Femur (tissue), 1 donor: ENCODE measurements at regions not wholly inside any gene's neighbourhood (a gene's known extent, or its start where the extent isn't known, plus 50 kb on each side); places are given as distances from the start of the nearest gene placed in this dataset.
A peak's percentile ranks its signal among the peaks of the same experiment; 100 is the strongest.
"Not testable (repeated sequence)": the region's sequence is repeated elsewhere in the genome, so short reads cannot be mapped to it uniquely, and the experiment has no call there.

Experiments used
- DNase-seq: peaks from one replicate; pipeline ENCODE4 v3.0.0-alpha.2; 2017

DNA sequence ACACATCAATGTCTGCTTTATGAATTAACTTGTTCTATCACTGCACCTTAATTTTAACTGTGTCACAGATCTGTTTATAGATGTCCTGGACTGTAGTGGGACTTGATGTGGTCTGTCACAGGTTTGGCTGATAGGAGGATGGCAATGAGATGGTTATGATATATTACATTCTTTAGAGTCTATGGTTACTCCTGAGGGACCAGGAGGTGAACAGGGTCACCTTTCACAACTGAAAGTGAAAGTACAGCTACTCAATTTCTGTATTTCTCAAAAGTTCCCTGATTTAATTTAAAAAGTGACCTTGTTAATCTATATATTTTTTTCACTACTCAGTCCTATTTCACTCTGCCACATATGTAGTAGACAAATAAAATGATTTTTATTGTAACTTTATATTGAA lies 1284.1 kb upstream of the GYPC start:
- DNase-seq: no peak

DNA sequence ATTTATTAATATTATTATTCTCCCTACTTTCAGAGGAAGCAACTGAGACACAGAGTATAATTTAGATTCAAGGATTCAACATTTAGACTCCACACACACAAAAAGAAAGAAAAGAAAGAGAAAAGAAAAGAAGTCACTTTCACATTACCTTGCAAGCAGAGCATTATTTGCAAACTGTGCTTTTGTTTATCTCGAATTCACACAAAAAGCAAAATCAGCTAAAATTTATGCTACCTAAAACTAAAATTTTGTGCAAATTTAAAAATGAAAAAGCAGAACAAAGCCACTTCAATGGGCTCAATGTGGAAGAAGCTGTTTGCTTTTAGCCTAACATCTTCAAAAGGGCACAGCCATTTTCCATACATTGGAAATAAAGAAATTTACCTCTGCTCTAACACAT lies 1282.7 kb upstream of the GYPC start:
- DNase-seq: no peak

DNA sequence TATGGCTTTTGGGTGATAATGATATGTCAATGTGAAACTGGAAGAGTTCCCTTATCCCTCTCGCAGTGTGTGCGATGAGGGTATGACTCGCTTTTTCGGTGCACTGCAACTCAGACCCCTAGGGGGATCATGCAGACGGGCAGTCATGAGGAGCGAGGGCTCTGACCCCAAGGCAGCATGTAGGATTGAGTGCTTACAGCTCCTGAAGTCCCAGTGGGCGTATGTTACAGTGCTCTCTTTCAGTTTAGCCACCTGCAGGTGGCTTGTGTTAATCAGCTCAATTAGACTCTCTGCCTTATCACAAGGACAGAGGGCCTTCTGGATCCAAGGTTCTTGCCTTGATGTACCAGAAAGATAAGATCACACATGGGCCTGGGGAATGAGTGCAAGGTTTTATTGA lies 1269.9 kb upstream of the GYPC start:
- DNase-seq: no peak

DNA sequence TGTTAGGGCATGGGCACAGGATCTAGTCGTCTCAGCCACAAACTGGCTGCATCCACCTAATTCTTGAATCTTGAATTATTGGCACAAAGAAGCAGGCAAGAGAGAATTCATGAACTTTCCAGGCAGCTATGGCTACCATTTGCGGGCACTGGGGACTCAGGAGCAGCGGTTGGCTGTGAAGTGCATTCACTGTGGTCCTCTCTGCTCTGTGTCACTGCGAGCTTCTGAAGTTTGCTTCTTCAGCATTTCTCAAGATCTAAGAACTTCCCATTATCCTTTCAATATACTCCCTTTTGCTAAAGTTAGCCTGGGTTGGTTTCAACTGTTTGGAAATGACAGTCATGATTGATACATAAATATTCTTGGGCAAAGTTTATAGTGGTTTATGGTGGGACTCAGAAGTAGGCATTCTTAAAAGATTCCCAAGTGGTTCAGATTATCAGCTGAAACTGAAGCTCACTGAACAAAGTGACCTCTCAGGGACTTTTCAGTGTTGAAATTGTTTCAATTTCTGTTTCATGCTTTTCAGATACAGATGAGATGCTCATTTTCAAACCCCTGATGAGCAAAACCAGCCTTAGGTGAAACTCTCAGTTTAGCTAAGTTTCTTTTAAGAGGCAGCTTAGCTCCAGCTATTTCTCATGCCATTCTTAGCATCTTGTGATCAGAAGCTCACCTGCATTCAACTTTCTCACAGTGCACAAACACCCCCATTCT lies 1258.3 kb upstream of the GYPC start:
- no peak for DNase-seq

DNA sequence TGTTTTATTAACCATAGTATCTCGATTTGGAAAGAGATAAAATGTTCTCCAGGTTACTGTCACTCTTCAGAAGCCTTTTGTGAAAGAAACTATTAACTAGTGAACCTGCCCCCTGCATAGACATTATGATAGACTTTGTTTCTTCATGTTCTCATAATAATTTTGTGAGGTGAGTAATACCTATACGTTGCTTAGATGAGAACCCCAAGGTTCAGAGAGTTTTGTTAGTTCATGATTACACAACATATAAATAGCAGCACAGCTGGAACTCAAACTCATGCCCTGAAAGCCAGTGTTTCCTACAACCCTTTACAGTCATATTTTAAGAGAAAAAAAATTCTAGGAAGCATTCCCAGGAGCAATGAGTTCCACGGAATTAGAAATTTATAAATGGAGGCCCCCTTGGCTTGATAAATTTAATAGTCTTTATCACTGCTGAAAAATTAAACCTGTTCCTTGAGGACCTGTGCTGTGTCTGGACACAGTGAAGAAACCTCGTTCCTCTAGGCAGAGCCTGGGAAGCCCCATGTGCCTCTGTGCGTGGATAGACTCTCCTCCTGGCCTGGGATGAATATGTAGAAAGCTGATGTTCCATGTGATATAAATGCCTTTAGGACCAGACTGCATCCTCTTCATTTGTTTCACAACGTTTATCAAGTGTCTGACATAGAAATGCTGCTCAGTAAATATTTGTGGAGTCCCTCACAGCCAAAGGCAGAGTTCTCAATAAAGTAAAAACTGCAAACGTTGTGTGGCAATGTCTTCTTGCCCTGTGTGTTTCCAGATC lies 1257.0 kb upstream of the GYPC start:
- no peak for DNase-seq

DNA sequence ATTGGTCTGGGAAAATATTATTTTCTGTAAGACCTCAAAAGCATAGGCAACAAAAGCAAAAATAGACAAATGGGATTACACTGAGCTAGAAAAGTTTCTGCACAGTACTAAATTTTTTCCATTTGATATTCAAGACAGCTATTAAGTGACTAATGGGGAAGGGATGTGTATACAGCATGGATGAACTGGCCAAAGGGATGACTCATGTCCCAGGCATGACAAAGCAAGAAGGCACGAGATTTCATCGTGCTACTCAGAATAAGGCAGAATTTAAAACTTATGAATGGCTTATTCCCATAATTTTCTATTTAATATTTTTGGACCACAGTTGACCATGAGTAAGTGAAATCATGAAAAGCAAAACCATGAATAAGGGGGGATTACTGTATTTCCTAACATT lies 1250.1 kb upstream of the GYPC start:
- DNase-seq: peak; percentile 17

DNA sequence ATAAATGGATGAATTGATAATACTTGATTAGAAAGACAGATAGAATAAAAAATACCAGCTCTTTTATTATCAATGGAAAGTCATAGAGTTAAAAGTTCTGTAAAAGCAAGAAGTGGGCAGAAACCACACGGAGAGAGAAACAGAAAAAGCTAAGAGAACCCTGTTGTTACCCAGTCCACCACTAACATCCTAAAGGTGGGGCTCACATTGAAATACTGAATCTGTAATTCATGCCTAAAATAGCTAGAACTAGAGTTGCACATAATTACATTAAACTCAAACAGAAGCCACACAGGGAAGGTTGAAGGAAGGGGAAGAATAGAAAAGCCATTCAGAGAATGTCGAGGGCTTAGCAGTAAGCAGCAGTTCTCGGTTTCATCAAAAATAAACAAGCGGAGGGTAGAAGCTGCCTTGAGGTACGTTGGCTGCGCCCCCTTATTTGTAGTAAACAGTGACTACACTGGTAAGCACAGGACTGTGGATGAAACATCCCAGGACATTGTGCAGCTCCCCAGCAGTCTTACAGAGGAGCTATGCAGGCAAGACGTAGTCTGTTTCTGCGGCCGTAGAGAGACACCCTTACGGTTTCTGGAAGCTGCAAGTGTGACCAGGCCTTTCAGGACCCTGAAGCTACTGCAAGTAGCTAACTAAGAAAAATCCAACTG lies 1247.0 kb upstream of the GYPC start:
- DNase-seq: no peak

DNA sequence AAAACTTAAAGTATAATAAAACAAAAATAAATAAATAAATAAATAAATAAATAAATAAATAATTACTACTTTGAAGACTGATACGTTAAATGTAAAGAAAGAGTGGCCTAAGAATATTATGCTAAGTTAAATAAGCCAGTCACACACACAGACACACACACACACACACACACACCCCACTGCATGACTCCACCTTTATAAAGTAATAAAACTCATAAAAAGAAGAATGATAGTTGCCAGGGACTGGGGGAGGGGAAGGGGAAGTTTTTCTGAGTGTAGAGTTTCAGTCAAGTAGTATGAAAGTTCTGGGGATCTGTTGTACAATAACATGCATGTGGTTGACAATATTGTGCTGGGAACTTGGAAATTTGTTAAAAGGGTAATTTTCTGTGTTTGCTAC lies 1237.5 kb upstream of the GYPC start:
- no peak for DNase-seq

DNA sequence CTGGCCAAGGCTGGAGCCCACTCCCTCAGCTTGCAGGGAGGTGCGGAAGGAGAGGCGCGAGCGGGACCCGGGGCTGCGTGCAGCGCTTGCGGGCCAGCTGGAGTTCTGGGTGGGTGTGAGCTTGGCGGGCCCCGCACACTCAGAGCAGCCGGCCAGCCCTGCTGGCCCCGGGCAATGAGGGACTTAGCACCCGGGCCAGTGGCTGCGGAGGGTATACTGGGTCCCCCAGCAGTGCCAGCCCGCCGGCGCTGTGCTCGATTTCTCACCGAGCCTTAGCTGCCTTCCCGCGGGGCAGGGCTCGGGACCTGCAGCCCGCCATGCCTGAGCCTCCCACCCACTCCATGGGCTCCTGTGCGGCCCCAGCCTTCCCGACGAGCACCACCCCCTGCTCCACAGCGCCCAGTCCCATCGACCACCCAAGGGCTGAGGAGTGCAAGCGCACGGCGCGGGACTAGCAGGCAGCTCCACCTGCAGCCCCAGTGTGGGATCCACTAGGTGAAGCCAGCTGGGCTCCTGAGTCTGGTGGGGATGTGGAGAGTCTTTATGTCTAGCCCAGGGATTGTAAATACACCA lies 1233.7 kb upstream of the GYPC start:
- DNase-seq: not testable (repeated sequence)

DNA sequence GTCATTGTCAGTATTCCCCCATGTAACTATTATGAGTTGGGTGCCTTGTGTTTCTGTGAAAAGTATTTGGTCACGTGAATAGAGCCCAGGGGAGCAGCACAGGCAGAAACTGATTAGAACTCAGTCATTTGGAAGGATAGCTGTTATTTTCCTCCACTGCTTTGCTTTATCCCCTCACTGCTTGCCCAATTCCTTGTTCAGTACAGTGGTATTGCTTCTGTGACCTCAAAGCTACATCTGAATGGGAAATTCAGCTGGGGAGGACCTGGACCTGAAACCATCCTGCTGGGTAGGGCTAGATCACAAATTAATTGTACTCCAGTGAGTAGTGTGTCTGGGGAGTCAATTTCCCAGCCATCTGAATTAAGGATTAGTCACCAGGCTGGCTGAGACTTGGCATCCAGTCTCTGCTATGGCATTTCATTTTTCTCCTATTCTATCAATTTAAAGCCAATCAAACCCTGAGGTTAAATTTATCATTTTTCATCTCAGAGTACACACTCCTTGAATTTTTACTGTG lies 1231.6 kb upstream of the GYPC start:
- no peak for DNase-seq

DNA sequence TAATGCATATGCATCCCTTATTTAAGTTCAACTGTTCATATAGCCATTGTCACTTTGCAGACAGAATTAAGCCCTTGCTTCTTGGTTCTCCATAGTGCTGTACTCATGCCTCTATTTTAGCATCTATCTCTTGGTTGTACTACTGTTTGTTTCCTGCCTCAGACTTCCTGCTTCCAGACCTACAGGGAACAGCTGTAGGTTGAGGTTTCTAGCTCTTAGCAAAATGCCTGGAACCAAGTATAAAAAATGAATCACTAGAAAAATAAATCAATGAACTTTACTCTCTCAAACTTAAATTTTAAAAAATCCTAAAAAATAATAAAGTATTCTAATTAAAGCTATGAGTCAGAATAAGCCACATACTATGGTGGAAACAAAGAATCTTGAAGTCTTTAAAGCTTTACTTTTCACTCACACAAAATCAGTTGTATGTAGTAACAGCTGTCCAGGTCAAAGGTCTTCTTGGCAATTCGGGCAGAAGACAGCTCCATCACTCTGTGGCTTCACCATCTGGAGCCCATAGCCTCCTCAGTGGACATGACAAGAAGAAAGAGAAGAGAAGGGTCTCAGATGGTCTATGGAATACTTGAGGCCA lies 1228.1 kb upstream of the GYPC start:
- no peak for DNase-seq

DNA sequence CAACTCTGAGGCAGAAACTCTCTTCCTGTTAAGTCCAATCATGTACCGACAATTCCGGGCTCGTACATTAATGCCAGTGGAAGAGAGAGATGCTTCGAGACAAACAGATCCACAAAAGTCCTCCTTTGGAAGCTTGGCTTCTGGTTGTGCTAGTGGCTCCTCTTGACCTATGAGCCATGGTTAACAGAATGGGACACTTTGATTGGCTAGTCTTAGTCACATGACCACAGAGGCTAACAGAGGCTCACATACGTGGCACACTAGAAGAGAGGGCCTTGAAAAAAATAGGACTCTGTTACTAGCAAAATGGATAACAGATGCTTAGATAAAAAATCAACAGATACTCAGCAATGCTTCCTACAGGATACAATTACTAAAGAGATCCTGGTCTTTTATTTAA lies 1211.9 kb upstream of the GYPC start:
- no peak for DNase-seq

DNA sequence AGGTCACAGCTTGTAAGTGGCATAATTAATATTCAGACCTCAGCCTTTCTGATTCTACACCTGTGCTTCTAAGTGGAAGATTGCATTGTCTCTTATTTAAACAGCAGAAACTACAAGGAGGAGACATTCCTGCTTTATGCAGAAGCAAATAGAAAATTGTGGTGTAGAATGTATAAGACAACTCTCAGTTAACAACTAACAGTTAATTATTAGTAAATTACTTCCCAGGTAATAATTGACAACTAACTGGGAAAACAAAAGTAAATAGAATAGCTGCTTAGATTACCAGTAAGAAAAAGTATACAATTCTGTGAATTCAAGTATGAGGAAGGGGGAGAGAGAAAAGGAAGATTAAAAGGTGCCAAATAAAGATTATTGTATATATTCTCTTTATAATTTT lies 1210.5 kb upstream of the GYPC start:
- no peak for DNase-seq

DNA sequence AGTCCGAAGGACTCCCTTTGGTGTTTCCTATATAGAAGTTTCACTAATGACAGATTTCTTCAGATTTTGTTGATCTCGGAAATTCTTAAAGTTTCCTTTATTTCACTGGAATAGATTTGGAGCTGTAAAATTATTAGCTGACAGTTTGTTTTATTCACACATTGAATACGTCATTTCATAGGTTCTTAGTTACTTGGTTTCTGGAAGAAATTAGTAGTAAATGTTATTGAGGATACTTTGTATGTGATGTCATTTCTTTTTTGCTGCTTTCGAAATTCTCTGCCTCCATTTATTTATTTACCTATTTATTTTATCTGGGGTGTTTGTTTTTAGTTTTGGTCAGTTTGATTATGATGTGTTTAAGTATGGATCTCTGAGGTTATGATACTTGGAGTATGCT lies 1205.9 kb upstream of the GYPC start:
- no peak for DNase-seq

DNA sequence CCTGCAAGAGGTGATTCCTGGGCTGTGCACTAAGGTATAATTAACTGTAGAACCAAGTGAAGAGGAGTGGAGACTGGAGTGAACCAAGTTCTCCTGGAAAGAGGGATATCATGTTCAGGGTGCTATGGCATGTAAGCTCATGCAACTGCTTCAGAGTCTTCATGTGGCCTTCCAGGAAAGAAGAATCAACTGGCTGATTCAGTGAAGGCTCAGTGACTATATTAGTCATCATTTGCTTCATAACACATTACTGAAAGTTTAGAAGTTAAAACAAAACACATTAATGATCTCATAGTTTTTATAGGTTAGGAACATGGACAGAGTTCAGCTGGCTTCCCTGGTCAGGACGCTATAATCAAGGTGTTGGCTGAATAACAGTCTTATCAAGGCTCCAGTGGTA lies 1200.8 kb upstream of the GYPC start:
- DNase-seq: no peak

DNA sequence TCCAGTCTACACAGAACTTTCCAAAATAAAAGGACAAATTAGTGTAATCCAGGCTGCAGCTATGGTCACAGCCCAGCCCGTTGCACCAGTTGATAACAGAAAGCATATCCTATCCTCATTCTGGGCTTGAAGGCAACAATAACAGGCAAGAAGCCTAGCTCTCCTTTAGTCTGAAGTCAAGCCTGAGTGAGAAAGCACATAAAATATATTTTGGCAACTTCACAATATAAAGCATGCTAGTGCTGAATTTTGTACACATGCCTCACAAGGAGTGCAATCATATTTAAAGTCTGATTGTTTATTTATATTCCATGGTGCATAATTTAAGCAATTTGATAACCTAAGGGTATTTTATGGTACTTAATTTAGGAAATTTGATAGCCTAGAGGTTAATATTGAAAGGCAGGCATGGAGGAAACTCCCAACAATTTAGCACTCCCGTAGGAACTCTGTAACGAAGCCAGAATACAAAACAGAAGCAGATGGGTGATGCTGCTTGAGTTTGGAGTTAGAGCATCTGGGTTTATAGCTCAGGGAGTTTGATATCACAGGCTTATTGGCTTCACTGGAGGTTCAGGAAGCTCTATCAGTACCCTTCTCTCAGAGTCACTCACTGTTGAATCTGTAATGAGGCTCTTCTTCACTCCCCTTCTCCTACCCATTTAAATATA lies 1199.1 kb upstream of the GYPC start:
- DNase-seq: no peak

DNA sequence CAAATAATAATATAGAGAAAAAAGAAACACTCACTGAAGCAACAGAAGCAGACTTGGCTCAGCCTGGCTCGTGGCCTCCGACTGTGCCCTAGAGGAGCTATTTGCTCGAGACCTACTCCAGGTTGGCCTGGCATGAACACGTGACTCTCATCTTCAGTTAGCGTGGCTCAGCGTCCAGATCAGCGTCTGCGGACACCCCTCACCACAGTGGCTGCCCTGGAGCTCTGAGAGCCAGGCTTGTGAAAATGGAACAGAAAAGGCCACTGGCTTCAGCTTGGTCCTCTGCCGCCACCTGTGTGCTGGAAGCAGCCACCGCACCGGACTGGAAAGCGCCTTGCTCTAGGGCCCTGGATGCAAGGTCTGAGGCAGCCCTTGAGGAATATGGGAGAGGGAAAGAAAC lies 1184.0 kb upstream of the GYPC start:
- no peak for DNase-seq

DNA sequence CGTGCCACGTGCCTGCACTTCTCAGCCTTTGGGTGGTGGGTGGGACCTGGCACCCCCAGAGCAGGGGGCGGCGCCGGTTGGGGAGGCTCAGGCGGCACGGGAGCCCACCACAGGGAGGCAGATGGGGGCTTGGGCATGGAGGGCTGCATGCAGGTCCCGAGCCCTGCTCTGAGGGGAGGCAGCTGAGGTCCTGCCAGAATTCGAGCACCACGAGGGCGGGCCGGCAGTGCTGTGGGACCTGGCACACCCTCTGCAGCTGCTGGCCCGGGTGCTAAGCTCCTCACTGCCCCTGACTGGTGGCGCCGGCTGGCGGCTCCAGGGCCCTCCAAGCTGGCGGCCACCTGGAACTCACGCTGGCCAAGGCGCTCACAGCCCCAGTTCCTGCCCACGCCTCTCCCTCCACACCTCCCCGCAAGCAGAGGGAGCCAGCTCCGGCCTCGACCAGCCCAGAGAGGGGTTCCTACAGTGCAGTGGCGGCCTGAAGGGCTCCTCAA lies 1176.8 kb upstream of the GYPC start:
- no peak for DNase-seq

DNA sequence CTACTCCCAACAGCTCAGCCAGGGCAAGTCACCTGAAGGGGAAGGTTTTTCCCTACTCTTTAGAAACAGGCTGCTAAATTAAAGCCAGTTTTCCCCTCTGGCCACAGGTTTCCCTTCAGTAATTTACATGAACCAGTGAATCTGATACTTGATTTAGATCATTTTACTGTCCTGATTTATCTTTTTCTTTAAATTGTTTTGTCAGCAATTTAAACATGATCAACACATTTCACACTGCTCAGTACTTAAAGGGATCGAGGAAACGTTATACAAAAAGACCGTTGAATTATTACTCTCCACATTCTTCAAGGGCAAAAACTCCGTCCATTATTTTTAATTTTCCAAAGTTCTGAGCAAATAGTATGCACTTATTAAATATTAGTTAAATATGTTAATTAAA lies 1165.7 kb upstream of the GYPC start:
- DNase-seq: no peak

DNA sequence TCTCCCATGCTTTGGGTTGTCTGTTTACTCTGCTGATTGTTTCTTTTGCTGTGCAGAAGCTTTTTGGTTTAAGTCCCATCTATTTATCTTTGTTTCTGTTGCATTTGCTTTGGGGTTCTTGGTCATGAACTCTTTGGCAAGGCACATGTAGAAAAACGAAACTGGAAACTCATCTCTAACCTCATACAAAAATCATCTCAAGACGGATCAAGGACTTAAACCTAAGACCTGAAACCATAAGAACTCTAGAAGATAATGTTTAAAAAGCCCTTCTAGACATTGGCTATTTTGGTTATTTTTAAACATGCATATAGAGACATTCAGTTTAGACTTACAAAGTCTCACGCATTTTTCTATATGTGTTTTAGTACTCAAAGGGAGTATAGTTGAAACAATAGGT lies 1164.3 kb upstream of the GYPC start:
- DNase-seq: no peak

DNA sequence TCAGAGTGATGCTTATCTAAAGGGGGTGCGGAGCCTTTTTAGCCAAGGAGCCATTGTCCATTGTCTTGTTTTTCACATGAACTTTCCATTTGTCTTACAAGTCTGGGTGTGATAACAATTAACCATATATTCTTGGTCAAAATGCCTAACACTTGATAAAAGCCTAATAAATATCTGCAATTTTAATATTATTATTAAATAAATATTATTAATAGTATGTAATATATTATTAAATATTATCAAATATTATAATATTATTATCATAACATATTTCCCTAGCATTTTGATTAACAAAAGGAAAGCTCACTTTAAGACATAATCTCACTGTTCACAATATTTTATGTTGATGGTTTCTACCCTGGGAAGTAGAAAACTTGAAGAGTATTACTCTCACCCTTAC lies 1143.6 kb upstream of the GYPC start:
- no peak for DNase-seq

DNA sequence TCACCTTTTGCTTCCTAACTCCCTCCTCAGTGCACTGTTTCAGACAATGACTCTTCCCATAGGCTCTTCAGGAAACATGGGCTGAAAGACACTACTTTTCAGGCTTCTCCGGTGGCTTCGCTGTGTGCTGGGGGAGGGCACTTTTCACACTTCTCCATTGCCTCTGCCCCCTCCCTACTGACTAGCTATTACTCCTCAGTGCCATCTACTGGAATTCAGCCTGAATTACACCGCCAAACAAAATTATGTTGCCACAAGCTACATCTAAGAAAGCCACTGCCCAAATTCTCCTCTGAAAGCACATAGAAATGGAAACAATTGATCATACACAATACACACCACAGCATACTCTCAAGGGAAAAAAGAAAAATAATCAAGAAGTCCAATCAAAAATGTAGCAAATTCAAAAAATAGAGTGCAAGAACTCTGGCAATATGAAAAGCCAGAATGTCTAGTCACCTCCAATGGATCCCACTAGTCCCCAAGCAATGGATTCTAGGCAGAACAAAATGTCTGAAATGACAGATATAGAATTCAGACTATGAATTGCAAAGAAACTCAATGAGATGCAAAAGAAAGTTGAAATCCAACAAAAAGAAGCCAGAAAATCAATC lies 1139.4 kb upstream of the GYPC start:
- no peak for DNase-seq
